PC-9 (cell line): ENCODE measurements at regions not wholly inside any gene's neighbourhood (a gene's known extent, or its start where the extent isn't known, plus 50 kb on each side); places are given as distances from the start of the nearest gene placed in this dataset.
"Not testable (repeated sequence)": the region's sequence is repeated elsewhere in the genome, so short reads cannot be mapped to it uniquely, and the experiment has no call there.

Experiments used
- BruUV-seq: library from RNA; stranded (reverse); fragments of 400-500 nt; replicated peaks from 2 replicates; lab custom pipeline; 2021; lab: Mats Ljungman, UMichigan
- CTCF ChIA-PET: fragments of 300-600 bp; sonication (Branson Sonifier 250); formaldehyde crosslinking; loops from one replicate; lab custom pipeline; 2022; ENCODE audit warnings: antibody characterized with exemption; lab: Charles Lee
- POLR2A ChIA-PET: fragments of 300-600 bp; sonication (Branson Sonifier 250); formaldehyde crosslinking; loops from one replicate; lab custom pipeline; 2022; ENCODE audit warnings: antibody characterized with exemption; ENCODE audit not compliant: unreplicated experiment; lab: Charles Lee
- DNase-seq, 2 experiments: peaks; one replicate each; pipeline versions ENCODE4 v3.0.0 to v3.0.0-alpha.2; 2015 to 2022; ENCODE audit warnings: mixed read lengths in 1 of 2
- H2AFZ ChIP-seq: fragments of 200-600 bp; sonication (generic); 2 replicates; pipeline ENCODE4 v1.8.1; 2017; ENCODE audit warnings: antibody characterized with exemption
- H3F3A ChIP-seq: fragments of 200-600 bp; sonication (generic); 2 replicates; pipeline ENCODE4 v1.8.1; 2017; ENCODE audit warnings: antibody characterized with exemption, mild to moderate bottlenecking, low read depth; ENCODE audit not compliant: insufficient read depth
- H3K27ac ChIP-seq: fragments of 200-600 bp; sonication (generic); 2 replicates; pipeline ENCODE4 v1.6.1; 2016; ENCODE audit warnings: mixed run types
- H3K27me3 ChIP-seq: fragments of 200-600 bp; sonication (generic); 2 replicates; pipeline ENCODE4 v1.6.1; 2016; ENCODE audit warnings: low read depth, mixed run types; ENCODE audit not compliant: insufficient read depth
- H3K36me3 ChIP-seq: fragments of 200-600 bp; sonication (generic); 2 replicates; pipeline ENCODE4 v1.6.1; 2016; ENCODE audit warnings: low read depth, mixed run types
- H3K4me1 ChIP-seq: fragments of 200-600 bp; sonication (generic); replicated peaks from 2 replicates; pipeline ENCODE4 v1.6.1; 2016; ENCODE audit warnings: mixed run types; ENCODE audit not compliant: insufficient read depth
- H3K4me2 ChIP-seq: fragments of 200-600 bp; sonication (generic); 2 replicates; pipeline ENCODE4 v1.6.1; 2017; ENCODE audit warnings: mixed run types
- H3K4me3 ChIP-seq: fragments of 200-600 bp; sonication (generic); 2 replicates; pipeline ENCODE4 v1.6.1; 2016; ENCODE audit warnings: mixed run types
- H3K79me2 ChIP-seq: fragments of 200-600 bp; sonication (generic); 2 replicates; pipeline ENCODE4 v1.6.1; 2017; ENCODE audit warnings: low read depth, mixed run types
- H3K9me2 ChIP-seq: fragments of 200-600 bp; sonication (generic); 2 replicates; pipeline ENCODE4 v1.8.1; 2017; ENCODE audit warnings: mild to moderate bottlenecking; ENCODE audit not compliant: insufficient read depth
- H3K9me3 ChIP-seq: fragments of 200-600 bp; sonication (generic); 2 replicates; pipeline ENCODE4 v1.8.1; 2016; ENCODE audit warnings: low read depth; ENCODE audit not compliant: insufficient read depth
- H4K20me1 ChIP-seq: fragments of 200-600 bp; sonication (generic); 2 replicates; pipeline ENCODE4 v1.8.1; 2017; ENCODE audit not compliant: insufficient read depth
- CTCF ChIP-seq: fragments of 200-600 bp; sonication (generic); conservative IDR thresholded peaks from 2 replicates; pipeline ENCODE4 v1.6.1; 2017; ENCODE audit warnings: mixed run types, antibody characterized with exemption, mild to moderate bottlenecking, moderate library complexity
- EZH2 ChIP-seq: fragments of 200-600 bp; sonication (generic); IDR thresholded peaks from 2 replicates; pipeline ENCODE4 v1.8.0; 2017; ENCODE audit warnings: antibody characterized with exemption, low read depth
- intact Hi-C: fragments of 100-400 bp; cut with micrococcal nuclease; formaldehyde crosslinking; loops from one replicate; pipeline ENCODE4 v1.10.0; 2022; ENCODE audit not compliant: unreplicated experiment

GRCh38 chr14:105979446-105979845, 453.1 kb downstream of the TMEM121 start:
- H3K4me2 ChIP-seq = no peak overlapping the region
- DNase-seq = no peak
- TF ChIP-seq EZH2 (no peak), CTCF (no peak)
- ChIA-PET CTCF (no interaction called here), POLR2A (no interaction called here)
- no peak overlapping the region for H3K4me3 ChIP-seq
- H3F3A ChIP-seq = no peaks in the 10 kb centered on the region
- no TSS peak for BruUV-seq
- H3K27me3 ChIP-seq = peaks cover 51% of the 10 kb centered on the region
- intact Hi-C loops = no loop called here
- no peaks in the 10 kb centered on the region for H3K36me3 ChIP-seq
- H3K9me2 ChIP-seq = no peaks in the 10 kb centered on the region
- no peaks in the 10 kb centered on the region for H4K20me1 ChIP-seq
- H3K9me3 ChIP-seq = no peaks in the 10 kb centered on the region
- no peak overlapping the region for H2AFZ ChIP-seq
- no peaks in the 10 kb centered on the region for H3K4me1 ChIP-seq
- no peaks in the 10 kb centered on the region for H3K79me2 ChIP-seq
- no peak overlapping the region for H3K27ac ChIP-seq

GRCh38 chr14:105980224-105980623, 453.8 kb downstream of the TMEM121 start:
- intact Hi-C loops = no loop called here
- no peaks in the 10 kb centered on the region for H3K79me2 ChIP-seq
- no peak overlapping the region for H3K27ac ChIP-seq
- POLR2A ChIA-PET = no interaction called here
- no peak overlapping the region for H2AFZ ChIP-seq
- H4K20me1 ChIP-seq = no peaks in the 10 kb centered on the region
- DNase-seq = no peak
- no peaks in the 10 kb centered on the region for H3F3A ChIP-seq
- no peaks in the 10 kb centered on the region for H3K36me3 ChIP-seq
- CTCF ChIA-PET = no interaction called here
- H3K9me3 ChIP-seq = no peaks in the 10 kb centered on the region
- H3K9me2 ChIP-seq = no peaks in the 10 kb centered on the region
- no TSS peak for BruUV-seq
- TF ChIP-seq EZH2 (no peak), CTCF (no peak)
- H3K4me2 ChIP-seq = no peak overlapping the region
- peaks cover 57% of the 10 kb centered on the region for H3K27me3 ChIP-seq
- no peaks in the 10 kb centered on the region for H3K4me1 ChIP-seq
- no peak overlapping the region for H3K4me3 ChIP-seq

GRCh38 chr14:105981517-105982302, 455.3 kb downstream of the TMEM121 start:
- H3K36me3 ChIP-seq, H3K79me2 ChIP-seq, H3K4me1 ChIP-seq, H3K9me2 ChIP-seq, intact Hi-C loops, H3K9me3 ChIP-seq, H3F3A ChIP-seq, H3K4me3 ChIP-seq, H3K4me2 ChIP-seq, H4K20me1 ChIP-seq, H3K27ac ChIP-seq, BruUV-seq, CTCF ChIA-PET, POLR2A ChIA-PET, H2AFZ ChIP-seq, DNase-seq: not testable (repeated sequence)
- peaks cover 68% of the 10 kb centered on the region for H3K27me3 ChIP-seq

- DNase-seq = no peak
- Histone ChIP-seq H3K27me3 (peaks cover 73% of the 10 kb centered on the region), H2AFZ (no peak overlapping the region), H3K4me1 (no peaks in the 10 kb centered on the region), H3K79me2 (no peaks in the 10 kb centered on the region), H3K27ac (no peak overlapping the region), H3K4me2 (no peak overlapping the region), H3K36me3 (no peaks in the 10 kb centered on the region), H3K4me3 (no peak overlapping the region), H3F3A (no peaks in the 10 kb centered on the region), H4K20me1 (no peaks in the 10 kb centered on the region), H3K9me2 (no peaks in the 10 kb centered on the region), H3K9me3 (no peaks in the 10 kb centered on the region)
- POLR2A ChIA-PET = no interaction called here
- TF ChIP-seq EZH2 = no peak
- TF ChIP-seq CTCF = no peak
- BruUV-seq = no TSS peak
- intact Hi-C loops = no loop called here
- CTCF ChIA-PET = no interaction called here
These were observed 456.3 kb downstream of the TMEM121 start for GRCh38 chr14:105982664-105983063.
